ENCODE measurements at regions not wholly inside any gene's neighbourhood (a gene's known extent, or its start where the extent isn't known, plus 50 kb on each side); places are given as distances from the start of the nearest gene placed in this dataset.

GRCh38 chr22:49673048-49673447, 154.6 kb downstream of the BRD1 start:
- 64% methylated on average over 14 of the region's 14 CpGs for WGBS (ENCODE audit: insufficient coverage)
- H3K4me3 ChIP-seq (ENCODE audit: low read length) = no peak overlapping the region
- ATAC-seq = no peak
- TF ChIP-seq CTCF (IDR thresholded peaks at IDR 0.05) = no peak
- peaks cover 18% of the 10 kb centered on the region for H3K27me3 ChIP-seq (ENCODE audit: control insufficient read depth, insufficient read depth, low read length)
- peaks cover 27 to 28% of the 10 kb centered on the region in 2 donors for H3K27me3 Mint-ChIP-seq (ENCODE audit: low read depth in 2 of 2)
- H3K4me1 ChIP-seq (ENCODE audit: control insufficient read depth, insufficient read depth, low read length) = peaks cover 20% of the 10 kb centered on the region
- peak overlapping the region; percentile 17 for H3K4me3 Mint-ChIP-seq
- H3K27ac Mint-ChIP-seq = no peak overlapping the region
- no peaks in the 10 kb centered on the region for H3K9me3 ChIP-seq (ENCODE audit: control insufficient read depth, insufficient read depth, low read length)
- H3K4me1 Mint-ChIP-seq = peaks cover 13 to 17% of the 10 kb centered on the region in 2 donors
- H3K36me3 ChIP-seq (ENCODE audit: control insufficient read depth, insufficient read depth, low read length) = no peaks in the 10 kb centered on the region
- intact Hi-C loops (cut with micrococcal nuclease) = no loop called here
- H3K36me3 Mint-ChIP-seq = no peaks in the 10 kb centered on the region
- H3K27ac ChIP-seq (ENCODE audit: low read length) = no peak overlapping the region
- no peak for DNase-seq
- no peaks in the 10 kb centered on the region for H3K9me3 Mint-ChIP-seq

GRCh38 chr22:49672014-49672516, 155.6 kb downstream of the BRD1 start:
- Mint-ChIP-seq H3K9me3 (no peaks in the 10 kb centered on the region), H3K36me3 (no peaks in the 10 kb centered on the region), H3K27me3 (ENCODE audit: low read depth in 2 of 2) (peaks cover 21 to 25% of the 10 kb centered on the region in 2 donors), H3K27ac (no peak overlapping the region), H3K4me1 (peaks cover 16 to 20% of the 10 kb centered on the region in 2 donors), H3K4me3 (peak overlapping the region; percentile 90)
- 70% methylated on average over 13 of the region's 17 CpGs for WGBS (ENCODE audit: insufficient coverage)
- Histone ChIP-seq H3K27ac (ENCODE audit: low read length) (no peak overlapping the region), H3K4me3 (ENCODE audit: low read length) (no peak overlapping the region), H3K27me3 (ENCODE audit: control insufficient read depth, insufficient read depth, low read length) (peaks cover 18% of the 10 kb centered on the region), H3K9me3 (ENCODE audit: control insufficient read depth, insufficient read depth, low read length) (no peaks in the 10 kb centered on the region), H3K4me1 (ENCODE audit: control insufficient read depth, insufficient read depth, low read length) (peaks cover 29% of the 10 kb centered on the region), H3K36me3 (ENCODE audit: control insufficient read depth, insufficient read depth, low read length) (no peaks in the 10 kb centered on the region)
- TF ChIP-seq CTCF (IDR thresholded peaks at IDR 0.05) = no peak
- ATAC-seq (no peak), DNase-seq (no peak)
- intact Hi-C loops (cut with micrococcal nuclease) = no loop called here

- H3K4me3 Mint-ChIP-seq = peak overlapping the region; percentile 90
- H3K4me1 Mint-ChIP-seq = peaks cover 19 to 24% of the 10 kb centered on the region in 2 donors
- Histone ChIP-seq H3K27ac (ENCODE audit: low read length) (no peak overlapping the region), H3K4me3 (ENCODE audit: low read length) (peak overlapping the region; percentile 43), H3K4me1 (ENCODE audit: control insufficient read depth, insufficient read depth, low read length) (peaks cover 35% of the 10 kb centered on the region), H3K36me3 (ENCODE audit: control insufficient read depth, insufficient read depth, low read length) (no peaks in the 10 kb centered on the region), H3K27me3 (ENCODE audit: control insufficient read depth, insufficient read depth, low read length) (peaks cover 18% of the 10 kb centered on the region), H3K9me3 (ENCODE audit: control insufficient read depth, insufficient read depth, low read length) (no peaks in the 10 kb centered on the region)
- no peaks in the 10 kb centered on the region for H3K9me3 Mint-ChIP-seq
- DNase-seq (no peak), ATAC-seq (peak; percentile 48 to 50 (median 48))
- WGBS (ENCODE audit: insufficient coverage) = 38% methylated on average over 24 of the region's 28 CpGs
- intact Hi-C loops (cut with micrococcal nuclease) = loop anchor here (2.0 kb wide), 1 partner anchor 15 kb away; no protein-coding TSS in a partner anchor
- no peak for TF ChIP-seq CTCF (IDR thresholded peaks at IDR 0.05)
- peaks cover 16 to 25% of the 10 kb centered on the region in 2 donors for H3K27me3 Mint-ChIP-seq (ENCODE audit: low read depth in 2 of 2)
- H3K36me3 Mint-ChIP-seq = no peaks in the 10 kb centered on the region
- peak overlapping the region; percentile 27 to 72 for H3K27ac Mint-ChIP-seq
Observed at GRCh38 chr22:49671331-49672013, 156.2 kb downstream of the BRD1 start.
